ENCODE measurements at regions not wholly inside any gene's neighbourhood (a gene's known extent, or its start where the extent isn't known, plus 50 kb on each side); places are given as distances from the start of the nearest gene placed in this dataset.

DNA sequence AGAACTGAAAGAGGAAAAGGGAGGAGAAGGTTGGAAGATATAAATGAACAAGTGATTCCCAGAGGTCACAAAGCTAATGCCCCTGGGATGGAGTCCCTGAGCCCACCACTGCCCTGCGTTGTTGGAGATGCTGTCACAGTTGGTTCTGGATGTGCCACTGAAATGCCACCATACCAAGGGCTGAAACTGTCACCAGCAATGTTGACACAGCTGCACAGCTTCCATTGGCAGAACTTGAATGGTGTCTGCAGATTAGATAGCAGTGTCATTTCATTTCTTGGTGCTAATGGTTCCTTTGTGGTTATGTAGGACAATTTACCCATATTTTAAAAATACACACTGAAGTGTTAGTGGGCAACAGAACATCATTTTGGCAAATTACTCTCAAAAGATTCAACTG is 120.7 kb downstream of the TBXT start:
- DNase-seq, result no peak

DNA sequence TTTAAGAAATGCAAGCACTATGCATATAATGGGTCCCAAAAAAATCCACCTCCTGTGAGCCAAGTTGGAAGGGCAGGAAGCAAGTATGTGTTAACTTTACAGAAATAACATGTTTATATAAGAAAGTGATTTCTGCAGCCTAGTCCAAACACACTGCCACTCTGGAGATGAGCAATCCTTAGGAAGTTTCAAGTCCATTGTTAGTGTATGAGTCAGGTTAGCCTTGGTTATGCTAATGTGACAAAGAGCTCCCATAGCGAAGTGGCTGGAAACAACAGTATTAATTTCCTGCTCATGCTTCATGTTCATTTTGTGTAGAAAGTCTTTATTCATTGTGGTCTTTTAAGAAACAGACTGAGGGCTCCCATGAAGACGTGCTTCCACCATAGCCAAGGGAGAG is 121.4 kb downstream of the TBXT start:
- DNase-seq, result no peak

DNA sequence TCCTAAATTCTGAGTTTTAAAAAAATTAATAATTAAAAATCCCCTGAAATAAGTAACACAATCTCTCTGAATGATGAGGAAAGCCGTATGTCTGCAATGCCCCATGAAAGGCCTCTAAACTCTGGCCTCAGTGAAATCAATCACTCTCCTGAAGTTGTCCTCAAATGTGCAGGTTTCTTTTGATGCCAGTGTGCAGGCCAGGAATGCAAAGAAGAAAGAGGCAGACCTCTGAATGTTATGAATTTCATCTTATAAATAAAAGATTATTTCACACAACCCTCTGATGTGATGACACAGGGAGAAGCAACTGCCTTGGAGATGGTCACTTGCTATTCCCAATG is 121.8 kb downstream of the TBXT start:
- no peak for DNase-seq

DNA sequence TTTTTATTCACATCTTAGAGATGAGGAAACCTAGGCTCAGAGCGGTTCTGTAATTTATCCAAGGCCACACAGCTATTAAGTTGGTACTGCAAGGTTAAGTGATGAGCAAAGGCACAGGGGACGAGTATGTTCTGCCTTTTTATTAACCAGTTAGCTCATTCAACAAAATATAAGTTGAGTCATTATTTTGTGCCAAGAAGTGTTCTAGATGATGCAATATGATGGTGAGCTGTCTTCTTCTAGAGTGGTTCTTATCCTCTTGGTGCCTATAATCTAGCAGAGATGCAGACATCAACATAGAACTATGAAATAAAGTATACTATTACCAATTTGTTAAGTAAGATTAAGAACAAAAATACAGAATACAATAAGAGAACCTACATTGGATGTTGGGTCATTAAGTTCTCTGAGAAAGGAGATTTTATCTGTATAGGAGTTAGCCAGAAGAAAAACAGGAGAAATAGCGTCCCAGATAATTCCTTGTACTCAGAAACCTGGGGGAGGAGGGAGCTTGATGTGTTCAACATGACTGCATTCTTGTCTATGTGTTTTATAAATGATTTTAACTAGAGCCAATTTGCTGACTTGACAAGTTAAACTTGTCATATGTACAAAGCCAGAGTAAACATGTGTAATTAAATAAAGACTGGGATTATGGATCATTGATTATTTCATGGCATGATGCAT is 122.3 kb downstream of the TBXT start:
- no peak for DNase-seq

DNA sequence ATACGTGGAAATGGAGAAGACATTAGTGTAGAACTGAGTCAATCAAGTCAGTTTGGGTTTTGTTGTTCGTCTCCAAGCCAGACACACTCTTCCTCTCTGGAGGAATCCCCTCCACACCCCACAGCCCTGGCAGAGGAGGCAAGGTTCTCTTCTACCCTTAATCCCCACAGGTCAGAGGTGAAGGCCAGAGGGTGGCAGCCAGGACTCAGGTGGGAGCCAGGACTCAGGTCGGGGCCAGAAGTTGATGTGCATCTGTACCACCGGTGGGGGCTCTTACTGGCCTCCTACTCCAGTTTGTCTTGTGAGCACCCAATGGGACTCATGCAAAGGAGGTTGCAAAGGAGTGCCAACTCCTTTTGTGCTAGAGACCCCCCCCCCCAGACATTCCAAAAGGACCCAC is 126.4 kb downstream of the TBXT start:
- no peak for DNase-seq

DNA sequence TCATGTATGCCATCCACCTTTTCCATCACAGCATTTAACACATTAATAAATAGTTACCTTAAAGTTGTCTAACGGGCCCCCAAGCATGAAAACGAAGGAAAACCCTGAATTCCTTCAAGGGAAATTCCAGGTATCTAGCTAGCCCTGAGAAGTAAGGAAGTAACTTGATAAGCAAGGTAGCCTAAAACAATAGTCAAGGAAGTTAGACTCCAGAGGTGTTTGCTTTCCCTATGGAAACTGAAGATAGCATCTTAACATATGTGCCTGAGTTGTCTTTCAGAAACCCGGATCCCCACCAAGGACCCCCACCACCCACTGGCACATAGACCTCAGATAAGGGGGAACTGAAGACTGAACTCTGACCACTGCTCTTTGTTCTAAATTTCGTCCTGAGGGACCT is 127.4 kb downstream of the TBXT start:
- no peak for DNase-seq

DNA sequence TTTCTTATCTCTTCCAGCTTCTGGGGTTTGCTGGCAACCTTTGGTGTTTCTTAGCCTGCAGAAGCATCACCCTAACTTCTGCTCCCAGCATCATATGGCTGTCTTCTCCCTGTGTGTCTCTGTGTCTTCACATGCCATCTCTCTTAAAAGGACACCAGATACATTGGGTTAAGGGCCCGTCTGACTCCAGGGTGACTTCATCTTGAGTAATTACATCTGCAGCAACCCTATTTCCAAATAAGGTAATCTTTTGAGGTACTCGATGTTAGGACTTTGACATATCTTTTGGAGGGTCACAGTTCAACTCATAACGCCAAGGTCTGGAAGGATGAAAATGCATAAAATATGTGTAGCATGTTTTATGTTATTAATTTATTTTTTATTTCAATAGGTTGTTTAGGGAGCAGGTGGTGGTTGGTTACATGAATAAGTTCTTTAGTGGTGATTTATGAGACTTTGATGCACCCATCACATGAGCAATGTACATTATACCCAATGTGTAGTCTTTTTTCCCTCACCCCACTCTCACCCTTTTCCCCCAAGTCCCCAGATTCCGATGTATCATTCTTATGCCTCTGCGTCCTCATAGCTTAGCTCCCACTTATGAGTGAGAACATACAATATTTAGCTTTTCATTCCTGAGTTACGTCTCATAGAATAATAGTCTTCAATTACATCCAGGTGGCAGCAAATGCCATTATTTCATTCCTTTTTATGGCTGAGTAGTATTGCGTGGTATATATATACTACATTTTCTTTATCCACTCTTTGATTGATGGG is 131.1 kb downstream of the TBXT start:
- DNase-seq, result no peak

DNA sequence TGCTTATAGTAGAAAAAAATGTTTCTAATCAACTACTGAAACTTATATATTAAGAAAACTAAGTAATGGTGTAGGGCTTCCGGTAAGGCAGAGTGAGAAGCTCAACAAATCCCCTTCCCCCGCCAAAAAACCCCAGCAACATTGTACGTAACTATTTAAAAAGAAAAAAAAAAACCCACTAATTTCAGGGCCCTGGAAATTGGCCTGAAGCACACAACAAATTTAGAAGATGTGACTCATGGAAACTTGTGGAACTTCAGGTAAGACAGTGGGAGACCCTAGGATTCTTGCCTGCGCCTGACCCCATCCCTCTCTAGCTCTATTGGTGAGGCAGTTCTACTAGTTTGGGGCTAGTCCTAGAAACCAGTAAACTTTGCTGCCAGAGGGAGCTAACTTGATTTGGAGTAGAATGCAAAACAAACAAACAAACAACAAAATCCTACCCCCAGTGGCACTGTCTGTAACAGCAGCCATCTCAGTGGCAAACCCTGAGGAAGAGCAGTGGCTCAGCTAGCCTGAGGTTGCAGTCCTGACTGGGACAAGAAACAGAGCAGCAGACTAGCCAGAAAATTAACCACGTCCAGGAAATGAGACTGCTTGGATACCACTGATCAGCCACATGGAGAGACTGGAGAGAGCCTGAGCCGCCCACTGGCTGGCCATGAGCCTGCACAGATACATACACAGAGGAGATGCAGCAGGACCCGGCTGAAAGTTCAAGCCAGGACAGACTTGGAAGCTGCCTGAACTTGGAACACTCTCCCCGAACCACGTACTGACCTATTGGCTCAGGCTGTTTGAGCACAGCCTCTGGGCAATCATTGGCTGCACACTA is 135.1 kb downstream of the TBXT start:
- no peak for DNase-seq

DNA sequence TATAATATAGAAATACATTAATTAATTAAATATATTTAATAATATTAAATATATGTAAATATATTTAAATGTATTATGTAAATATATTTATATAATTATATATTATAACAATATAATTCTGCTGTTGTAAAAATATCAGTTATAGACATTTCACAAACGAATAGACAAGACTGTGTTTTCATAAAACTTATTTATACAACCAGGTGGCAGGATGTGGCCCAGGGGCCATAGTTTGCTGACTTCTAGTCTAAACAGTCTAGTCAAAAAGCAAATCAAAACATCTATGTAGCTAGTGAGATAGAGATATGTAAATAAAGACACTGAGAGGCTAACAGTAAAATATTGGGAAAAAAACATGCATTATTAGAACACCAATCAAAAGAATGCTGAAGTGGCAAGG is 136.4 kb downstream of the TBXT start:
- no peak for DNase-seq

DNA sequence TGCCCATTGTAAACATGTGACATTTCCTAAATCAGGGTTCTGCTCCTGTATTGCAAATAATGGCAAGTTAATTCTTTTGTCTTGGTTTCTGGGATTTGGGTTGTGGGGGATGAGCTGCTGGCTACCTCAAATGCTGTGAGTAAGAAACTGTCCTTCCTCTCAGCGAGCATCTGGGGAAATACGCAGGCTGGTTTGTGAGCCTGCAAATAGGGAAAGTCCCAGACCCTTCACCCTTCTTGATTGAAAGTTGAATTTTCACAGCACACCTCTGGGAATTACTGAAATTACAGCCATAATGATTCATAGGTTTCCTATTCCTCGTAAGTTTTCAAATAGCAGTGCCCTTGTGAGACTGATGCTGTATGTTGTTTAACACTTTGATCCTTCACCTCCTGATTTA is 138.1 kb downstream of the TBXT start:
- DNase-seq, result no peak

DNA sequence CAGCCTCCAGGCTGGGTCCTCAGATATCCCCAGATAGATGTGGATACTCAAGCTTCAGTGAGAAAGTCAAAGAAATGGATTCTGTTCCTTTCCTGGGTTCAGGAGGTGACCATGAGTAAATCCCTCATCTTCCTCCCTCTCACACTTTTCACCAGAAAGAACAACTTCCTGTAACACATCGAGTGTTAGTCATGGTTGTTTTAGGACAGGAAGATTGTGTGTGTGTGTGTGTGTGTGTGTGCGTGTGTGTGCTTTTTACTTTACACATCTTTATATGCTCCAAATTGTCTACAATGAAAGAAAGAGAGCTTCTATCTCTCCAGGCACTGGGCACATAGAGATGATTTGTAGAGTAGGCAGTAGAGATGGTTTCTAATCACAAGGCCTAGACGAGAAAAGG is 139.9 kb downstream of the TBXT start:
- DNase-seq, result no peak

DNA sequence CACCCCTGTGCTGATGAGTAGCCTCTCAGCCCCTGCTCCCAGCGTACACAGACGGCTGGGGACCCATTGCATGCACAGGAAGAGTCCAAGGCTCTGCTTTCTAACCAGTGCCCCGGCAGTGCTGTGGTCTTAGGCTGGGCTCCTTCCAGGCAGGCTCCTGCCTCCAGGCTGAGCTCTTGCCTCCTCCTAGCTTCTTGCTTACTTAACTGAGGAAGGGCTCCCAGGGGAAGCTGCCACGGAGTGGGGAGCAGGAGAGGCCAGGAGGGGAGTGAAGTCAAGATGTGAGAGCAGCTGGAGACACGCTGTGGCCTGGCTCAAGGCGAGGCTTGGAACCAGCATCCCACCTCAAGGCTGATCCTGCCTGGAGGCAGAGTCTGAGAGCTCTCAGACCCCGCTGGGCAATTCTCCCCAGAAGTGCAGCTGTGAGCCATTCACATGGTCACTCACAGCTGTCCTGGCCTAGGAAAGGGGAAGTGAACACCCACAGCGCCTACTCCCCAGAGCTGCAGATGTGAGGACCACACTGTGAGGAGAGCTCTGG is 141.0 kb downstream of the TBXT start:
- DNase-seq, result no peak

DNA sequence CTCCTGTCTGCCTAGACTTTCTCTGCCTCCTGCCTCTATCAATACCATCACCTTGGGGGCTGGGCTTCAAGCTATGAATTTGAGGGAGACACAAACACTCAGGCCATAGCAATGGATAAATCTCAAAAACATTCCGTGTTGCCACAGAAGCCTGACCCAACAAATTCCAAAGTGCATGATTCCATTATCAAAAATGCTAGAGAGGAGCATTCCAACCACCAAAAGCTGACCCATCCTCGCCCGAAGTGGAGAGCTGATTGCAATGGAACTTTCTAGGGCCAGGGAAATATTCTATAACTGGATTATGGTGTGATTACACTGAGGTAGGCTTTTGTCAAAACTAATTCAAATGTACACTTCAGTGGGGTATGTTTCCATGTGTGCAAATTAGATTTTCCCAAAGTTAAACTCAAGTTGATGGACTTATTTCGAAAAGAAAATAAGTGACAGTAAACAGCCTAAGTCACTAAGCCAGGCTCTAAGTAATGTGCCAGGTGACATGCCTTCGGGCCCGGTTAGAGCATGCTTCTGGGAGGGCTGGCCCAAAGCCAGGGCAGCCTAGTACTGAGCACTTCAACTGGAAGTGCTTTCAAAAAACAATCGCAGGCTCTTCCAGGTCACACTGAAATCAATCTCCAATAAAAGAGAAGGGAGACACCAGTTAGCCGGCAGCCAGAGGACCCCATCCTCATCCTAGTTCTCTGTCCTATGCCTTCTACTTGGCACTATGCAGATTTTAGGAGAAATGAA is 142.3 kb downstream of the TBXT start:
- DNase-seq, result no peak

DNA sequence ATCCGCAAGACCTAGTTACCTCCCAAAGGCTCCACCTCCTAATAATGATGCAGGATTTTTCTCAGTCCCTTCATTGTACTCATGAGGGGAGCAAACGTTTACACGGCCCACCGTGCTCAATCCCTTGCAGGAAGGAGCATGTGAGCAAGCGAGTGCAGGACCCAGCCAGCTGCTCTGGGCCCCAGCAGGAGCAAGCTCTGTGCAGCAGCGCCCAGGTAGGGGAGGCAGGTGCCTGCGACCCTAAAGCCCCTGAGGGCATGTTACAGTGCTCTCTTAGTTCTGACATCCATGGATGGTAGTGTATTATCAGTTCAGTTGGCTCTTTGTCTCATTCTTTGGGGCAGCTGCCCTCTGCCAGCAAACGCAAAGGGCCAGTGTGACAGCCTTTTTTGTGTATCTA is 143.4 kb downstream of the TBXT start:
- DNase-seq, result no peak

DNA sequence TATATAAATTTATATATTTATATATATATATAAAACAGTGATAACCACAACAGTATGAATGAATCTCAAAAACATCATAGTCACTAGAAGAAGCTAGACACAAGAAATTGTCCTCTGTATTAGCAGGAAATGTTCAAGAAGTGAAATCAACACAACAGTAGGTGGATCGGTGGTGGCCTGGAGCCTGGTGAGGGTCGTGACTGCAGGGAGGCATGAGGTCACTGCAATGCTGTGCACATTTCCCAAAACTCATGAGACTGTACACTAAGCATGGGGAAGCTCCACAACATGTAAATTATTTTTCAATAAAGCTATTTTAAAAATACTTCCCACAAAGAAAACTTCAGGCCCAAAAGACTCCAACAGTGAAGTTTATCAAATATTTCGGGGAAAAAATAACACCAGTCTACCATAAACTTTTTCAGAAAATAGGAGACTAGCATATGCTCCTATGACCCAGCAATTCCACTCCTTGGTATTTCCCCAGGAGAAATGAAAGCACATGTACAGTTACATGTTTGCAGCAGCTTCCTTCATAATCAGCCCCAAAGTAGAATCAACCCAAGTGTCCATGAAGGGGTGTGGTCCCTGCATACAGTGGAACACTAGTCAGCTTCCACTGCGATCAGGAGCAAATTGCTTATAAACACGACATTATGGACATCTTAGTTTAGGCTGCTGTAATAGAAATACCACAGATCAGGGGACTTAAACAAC is 144.2 kb downstream of the TBXT start:
- no peak for DNase-seq

DNA sequence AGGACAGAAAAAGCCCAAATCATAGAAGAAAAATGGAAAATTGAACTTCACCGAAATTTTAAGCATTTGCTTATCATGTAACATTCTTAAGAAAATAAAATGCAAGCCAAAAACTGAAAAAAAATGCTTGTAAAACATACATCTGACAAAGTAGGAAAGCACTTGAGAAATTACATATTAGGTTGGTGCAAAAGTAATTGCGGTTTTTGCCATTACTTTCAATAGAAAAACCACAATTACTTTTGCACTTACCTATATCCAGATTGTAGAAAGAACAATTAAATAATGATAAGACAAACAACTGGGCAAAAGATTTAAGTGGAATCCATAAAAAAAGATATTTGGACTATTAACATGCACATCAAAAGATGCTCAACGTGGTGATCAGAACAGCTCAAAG is 146.2 kb downstream of the TBXT start:
- no peak for DNase-seq

DNA sequence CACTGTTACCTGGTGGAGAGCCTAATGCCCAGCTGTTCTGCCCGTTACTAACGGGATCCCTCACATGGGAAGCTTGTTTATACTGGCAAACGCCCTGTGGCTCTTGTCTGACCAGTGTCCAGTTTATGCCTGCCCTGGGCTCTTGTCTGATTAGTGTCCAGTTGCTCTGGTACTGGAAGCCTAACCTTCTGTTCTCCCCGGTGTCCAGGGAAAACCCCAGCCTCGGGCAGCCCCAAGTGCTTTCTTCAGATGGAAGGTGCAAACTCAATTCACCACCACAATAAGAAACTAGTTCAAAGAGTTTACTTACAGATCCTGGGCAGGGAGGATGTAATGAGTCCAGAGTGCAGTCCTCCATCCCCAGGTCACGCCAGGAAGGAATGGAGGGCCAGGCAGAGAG is 148.4 kb downstream of the TBXT start:
- no peak for DNase-seq

DNA sequence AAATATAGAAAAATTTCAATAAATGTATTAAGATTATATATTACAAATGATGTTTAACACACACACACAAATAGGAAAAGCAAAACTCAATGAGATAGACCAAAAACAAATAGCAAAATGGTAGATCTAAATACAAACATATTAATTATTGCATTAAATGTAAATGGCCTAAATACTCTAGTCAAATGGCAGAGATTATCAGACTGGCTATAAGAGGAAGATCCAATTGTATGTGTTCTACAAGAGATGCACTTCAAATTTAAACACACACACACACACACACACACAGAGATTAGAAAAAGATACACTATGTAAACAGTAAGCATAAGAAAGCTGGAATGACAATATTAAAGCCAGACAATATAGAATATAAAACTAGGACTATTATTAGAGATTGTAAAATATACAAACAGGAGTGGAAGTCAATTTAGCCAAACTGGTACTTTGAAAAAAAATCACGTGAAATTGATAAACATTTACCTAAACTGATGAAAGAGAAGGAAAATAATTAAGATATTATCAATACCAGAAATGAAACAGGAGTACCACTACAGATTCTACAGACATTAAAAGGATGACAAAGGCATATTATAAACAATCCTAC is 150.5 kb downstream of the TBXT start:
- no peak for DNase-seq

DNA sequence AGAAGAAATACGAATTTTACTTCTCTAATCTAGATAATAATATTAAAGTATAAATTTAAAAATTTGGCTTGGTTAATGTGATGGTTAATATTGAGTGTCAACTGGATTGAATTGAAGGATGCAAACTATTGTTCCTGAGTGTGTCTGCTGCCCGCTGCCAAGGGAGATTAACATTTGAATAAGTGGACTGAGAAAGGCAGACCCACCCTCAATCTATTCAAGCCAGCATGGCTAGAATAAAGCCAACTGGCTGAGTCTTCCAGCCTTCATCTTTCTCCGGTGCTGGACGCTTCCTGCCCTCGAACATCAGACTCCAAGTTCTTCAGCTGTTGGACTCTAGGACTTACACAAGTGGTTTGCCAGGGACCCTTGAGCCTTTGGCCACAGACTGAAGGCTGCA is 152.7 kb downstream of the TBXT start:
- no peak for DNase-seq

DNA sequence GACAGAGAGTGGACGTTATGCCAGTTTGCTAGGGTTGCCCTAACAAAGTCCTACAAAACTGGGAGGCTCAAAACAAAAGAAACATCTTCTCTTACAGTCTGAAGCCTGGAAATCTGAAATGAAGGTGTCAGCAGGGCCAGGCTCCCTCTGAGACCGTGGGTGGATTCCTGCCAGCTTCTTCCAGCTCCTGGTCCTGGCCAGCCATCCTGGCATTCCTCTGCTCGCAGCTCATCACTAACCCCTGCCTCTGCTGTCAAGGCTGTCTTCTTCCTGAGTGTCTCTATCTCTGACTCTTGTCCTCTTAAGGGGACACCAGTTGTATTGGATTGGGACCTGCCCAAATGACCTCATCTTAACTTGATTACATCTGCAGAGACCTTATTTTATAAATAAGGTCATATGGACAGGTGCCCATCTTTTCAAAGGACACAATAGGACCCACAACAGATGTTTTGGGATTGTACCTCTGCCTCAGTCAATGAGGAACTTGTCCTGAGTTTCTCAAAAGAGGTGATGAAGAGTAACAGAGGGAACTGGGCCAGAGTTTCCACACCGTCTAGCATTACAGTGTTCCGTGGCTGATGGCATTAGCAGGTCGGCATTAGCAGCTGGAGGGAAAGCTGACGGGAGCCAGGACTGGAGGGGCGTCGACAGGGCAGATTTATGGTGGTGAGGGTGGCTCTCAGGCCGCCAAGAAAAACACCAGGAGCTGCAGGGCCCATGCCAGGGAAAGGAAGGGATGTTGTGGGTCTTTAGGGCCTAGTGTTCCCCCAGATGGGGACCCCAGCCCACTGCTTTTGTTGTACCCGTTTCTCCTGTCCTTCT is 157.3 kb downstream of the TBXT start:
- no peak for DNase-seq

All from CD4-positive, alpha-beta T cell treated with Interferon gamma for 1 hour (primary cell).